Epidermal melanocyte (primary cell): ENCODE measurements at regions not wholly inside any gene's neighbourhood (a gene's known extent, or its start where the extent isn't known, plus 50 kb on each side); places are given as distances from the start of the nearest gene placed in this dataset.

ENCODE experiments used
- DNase-seq: peaks from one replicate; pipeline ENCODE4 v3.0.0; 2011; ENCODE audit warnings: low spot score; ENCODE audit not compliant: insufficient read length

DNA sequence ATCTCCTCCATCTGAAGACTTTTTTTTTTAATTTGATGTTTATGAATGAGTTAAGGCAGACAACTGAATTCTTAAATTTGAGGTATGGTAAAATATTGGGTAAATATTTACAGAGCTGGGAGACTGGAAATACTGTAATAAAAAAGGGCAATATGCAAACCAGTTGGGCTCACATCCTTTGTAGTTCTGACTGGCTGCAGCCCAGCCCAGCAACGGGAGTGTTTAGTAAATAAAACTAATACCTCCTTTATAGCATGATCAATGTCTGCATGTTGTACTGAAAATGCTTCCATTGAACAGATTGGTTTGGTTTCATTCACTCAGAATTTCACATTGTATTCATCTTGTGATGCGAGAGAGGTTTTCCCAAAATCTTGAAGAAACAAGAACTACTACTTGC is 365.0 kb downstream of the DMRT2 start:
- DNase-seq: no peak

GRCh38 chr9:1416261-1416660 is 366.1 kb downstream of the DMRT2 start:
- no peak for DNase-seq

GRCh38 chr9:1421436-1421835 is 371.3 kb downstream of the DMRT2 start:
- DNase-seq: no peak

GRCh38 chr9:1427875-1428274 is 377.7 kb downstream of the DMRT2 start:
- no peak for DNase-seq

DNA sequence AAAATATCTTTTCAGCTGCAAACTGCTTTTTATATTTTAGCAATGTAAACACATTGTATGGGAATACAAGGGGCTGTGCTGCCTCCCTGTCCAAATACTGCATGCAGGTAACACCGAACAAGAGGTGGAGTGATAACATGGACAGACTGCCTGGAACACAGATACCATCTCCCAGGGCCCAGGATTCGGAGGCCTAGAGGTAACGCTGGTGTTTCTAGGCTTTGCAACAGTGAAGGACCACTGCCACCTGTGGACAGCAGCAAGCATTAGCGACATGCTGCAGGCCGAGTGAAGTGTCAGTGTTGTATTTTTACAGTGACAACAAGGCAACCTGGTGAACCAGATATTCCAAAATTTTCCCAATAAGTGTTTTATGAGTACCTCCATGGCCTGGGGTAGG is 379.1 kb downstream of the DMRT2 start:
- no peak for DNase-seq

DNA sequence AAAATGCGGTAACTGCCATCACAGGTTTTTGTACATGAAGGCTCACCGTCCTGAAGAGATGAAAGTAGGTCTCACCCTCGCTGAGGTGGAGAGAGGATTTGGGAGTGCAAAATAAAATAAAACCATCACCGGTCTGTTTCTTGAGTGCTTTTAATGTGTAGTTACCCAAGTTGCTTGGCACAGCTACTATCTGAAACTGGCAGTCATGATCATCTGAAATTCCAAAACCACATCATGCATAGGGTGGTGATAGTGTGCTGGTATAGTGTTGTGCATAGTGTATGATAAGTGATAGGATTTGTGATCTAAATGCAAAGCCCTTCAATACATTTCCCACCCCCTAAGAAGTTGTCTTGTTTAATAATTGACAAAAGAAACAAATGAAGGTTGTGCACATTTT is 381.3 kb downstream of the DMRT2 start:
- no peak for DNase-seq

DNA sequence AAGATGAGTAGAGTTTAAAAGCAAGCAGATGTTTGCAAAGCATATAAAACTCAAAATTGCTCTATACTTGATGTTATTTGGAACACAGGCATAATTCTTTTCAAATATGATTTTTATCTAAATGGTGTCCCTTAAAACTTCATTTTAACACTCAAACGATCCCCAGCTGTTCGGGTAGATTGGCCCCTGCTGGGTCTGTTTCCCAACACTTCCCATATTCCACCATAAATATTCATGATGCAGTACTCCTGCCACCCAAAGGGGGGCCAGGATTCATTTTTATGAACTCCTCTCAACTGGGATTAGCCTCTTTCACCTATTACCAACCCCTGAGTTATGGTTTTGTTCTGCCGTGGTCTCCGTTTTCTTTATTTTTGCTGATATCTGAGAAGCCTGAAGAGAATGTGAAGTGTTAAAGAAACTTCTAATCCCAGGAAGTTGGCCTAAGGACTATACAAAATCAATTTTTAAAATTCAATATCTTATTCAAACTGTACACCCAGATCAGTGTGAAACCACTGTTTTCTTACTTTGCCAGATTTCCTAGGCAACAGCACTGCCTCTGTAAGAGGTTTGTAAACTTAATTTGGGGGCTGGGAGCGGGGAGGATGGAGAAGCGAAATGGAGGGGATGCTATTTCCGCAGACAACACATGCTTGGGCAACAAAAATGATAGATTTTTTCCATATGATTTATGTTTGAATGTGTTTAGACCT is 384.1 kb downstream of the DMRT2 start:
- no peak for DNase-seq

DNA sequence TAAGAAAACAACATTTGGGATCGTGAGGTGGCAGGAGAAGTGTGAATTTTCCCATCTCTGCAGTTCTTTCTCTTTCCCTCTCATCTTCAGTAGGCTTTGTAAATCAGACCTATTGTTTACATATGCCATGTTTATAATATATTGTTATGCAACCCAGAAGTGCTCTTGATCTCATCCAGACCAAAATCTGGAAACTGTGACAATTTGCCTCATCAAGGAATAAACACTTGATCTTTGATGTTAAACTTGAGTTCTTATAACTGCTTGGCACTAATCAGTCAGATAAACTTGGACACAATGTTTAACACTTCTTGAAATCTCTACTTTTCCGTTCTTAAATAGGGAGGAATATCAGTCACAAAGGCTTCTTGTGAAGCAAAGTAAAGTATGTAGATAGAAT is 384.7 kb downstream of the DMRT2 start:
- no peak for DNase-seq

DNA sequence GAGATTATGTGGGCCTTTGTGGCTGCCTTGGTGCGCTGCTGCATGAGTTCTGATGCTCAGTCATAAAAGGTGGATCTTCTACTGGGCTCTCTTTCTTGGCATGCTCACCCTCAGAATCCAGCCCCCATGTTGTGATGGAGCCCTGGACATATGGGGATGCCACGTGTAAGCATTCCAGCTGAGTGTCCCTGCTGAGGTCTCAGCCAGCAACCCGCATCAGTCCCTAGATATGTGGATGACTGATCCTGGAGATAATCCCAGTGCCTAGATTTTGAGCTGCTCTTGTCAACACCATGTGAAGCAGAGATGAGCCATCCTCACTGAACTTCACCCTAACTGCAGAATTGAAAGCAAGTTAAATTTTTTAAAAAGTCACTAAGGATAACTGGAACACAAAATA is 390.1 kb downstream of the DMRT2 start:
- DNase-seq: no peak

DNA sequence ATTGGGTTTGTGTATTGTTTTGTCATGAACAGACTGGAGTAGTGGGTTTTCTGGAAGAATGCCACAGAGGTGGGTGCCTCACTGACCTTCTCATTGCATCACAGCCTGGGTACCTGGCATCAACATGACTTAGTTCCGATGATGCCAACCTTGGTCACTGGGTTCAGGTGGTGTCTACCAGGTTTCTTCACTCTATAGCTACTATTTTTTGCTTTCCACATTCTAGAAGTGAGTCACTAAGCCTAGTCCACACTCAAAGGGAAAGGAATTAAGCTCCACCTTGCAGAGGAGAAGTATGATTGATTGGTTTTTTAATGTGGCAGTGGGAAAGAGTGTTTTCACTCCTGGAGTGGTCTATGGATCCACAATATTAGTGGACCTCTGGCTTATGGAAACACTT is 391.9 kb downstream of the DMRT2 start:
- DNase-seq: no peak

DNA sequence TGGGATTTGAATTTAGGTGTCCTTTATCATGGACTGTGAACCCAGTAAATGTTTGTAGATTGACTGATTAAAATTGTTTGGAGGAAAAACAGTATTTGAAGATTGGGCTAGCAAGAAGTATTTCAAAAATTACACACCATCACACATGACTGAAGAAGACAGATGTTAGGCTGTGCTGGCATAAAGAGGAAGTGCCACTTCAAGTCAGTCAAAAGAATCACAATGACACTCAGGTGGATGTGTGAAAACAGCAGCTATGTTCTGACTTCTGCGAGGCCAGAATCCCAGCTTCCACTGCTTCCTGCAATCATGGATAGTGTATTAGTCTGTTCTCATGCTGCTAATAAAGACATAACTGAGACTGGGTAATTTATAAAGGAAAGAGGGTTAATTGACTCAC is 393.3 kb downstream of the DMRT2 start:
- DNase-seq: no peak

DNA sequence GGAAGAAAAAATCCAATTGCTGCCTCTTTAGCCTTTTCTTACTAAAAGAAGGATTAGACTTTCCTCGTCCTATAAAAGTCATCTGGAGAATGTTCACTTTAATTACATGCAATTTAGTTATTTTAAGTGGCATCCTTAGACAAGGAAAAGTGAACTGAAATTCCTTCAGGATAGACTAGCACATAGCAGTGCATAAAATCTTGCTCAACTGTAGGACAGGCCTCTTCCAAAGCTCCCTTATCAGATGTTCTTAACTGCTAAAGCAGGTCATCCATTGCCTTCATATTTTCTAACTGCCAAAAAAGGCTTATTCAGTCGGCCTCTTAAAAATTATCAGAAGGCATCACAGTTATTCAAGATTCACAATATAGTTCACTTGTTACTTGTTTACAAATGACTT is 396.5 kb downstream of the DMRT2 start:
- no peak for DNase-seq

- DNase-seq: no peak
These were observed 403.5 kb downstream of the DMRT2 start for GRCh38 chr9:1453636-1454035.

GRCh38 chr9:1454211-1454610 is 404.1 kb downstream of the DMRT2 start:
- no peak for DNase-seq

DNA sequence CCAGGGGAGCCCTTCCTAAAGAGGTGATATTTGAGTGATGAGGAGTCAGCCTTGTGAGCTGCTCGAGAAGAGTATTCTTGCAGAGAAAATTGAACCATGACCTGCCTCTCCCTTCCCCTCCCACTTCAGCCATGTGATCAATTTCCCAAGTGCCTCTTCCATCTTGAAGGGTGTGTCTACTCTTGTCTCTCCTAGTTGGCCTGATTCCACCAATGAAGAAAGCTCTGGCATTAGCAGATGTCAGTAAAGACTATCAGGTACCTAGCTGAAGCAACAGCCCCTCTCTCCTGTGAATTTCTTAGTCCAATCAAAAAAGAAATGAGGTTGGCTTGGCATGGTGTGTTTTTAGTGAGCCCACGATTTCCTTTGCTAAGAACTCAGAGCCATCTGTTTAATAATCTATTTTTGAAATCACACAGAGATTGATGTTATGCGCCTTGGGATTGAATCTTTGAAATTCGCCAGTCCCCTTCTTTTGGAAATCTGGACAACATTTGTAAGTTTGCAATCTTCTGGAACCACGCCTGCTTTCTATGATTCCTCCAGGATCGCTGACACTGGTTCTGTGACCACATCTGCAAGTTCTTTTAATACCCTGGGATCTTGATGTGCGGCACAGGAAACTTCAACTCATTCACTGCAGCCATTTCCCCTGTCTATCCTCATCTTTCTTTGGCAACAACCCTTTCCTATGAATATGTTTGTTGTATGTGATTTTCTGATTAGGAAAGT is 404.6 kb downstream of the DMRT2 start:
- no peak for DNase-seq

DNA sequence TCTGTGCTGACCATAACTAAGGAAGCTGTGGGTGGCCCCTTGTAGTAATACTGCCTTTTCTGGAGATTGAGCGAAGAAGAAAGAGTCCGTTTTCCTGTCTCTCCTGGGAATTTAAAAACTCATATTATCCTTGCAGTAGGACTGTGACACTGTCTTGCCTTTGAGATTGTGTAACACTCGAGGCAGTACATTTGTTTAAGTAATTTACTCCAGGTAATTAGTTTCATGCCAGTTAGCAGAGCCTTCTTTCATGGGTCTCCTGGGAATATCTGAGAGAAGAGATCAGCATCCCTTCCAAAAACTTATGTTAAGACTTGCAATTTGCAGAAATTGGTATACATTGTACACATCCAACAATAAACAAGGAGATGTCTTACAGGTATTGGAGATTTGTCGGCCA is 405.6 kb downstream of the DMRT2 start:
- no peak for DNase-seq

GRCh38 chr9:1456301-1457024 is 406.3 kb downstream of the DMRT2 start:
- DNase-seq: no peak

- no peak for DNase-seq
These were observed 407.3 kb downstream of the DMRT2 start for GRCh38 chr9:1457460-1457859.

DNA sequence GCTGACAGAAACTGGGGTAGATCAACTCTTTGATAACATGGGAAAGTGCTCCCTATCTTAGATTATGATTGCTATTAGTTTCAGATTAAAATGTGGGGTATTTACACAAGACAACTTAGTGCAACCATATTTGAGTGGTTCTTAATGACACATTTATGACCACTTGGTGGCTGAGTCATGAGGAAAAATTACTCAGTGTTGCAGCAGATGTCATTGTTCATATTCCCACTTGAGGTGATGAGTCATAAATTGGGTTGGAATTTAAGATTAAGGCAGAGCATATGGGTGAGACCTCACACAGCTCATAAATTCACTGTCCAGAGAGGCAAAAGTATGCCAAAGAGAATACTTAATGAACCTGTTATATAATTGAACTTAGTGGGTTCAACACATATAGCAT is 408.3 kb downstream of the DMRT2 start:
- no peak for DNase-seq

DNA sequence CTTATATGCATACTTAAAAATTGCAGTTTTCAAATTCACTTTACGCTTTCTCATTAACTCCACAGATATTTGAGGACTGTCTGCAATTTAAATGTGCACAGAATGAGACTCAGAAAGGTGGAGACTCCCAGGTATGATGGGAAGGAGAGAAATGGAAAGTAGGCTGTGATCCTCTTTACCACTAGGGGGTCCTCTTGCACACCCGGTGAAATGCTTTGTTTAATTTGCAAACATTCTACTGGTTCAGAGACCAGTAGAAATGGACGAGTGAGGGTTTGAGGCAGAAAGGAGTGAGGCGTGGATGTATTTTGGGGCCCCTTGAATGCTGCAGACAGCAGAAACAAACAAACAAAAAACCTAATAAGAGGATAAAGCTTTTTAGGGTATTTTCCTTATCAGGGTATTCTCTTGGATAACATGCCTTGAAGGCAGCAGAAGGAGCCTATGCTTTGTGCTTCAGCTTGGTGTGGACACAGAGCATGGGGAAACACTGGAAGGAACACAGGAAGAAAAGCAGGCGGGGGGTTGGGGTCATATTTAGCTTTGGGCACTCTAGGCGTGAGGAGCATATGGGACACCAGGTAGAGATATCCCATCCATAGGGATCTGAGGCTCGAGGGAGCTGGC is 410.1 kb downstream of the DMRT2 start:
- no peak for DNase-seq

- no peak for DNase-seq
These were observed 411.7 kb downstream of the DMRT2 start for GRCh38 chr9:1461812-1462211.
